ENCODE measurements at regions not wholly inside any gene's neighbourhood (a gene's known extent, or its start where the extent isn't known, plus 50 kb on each side); places are given as distances from the start of the nearest gene placed in this dataset.

- DNase-seq (ENCODE audit: insufficient read length, low spot score) (no peak), FAIRE-seq (no peak)
- no peak for TF ChIP-seq CTCF (IDR thresholded peaks at IDR 0.05; ENCODE audit: insufficient read depth, missing control alignments)
These were observed 277.9 kb upstream of the THSD7B start for GRCh38 chr2:136487421-136487820.

DNA sequence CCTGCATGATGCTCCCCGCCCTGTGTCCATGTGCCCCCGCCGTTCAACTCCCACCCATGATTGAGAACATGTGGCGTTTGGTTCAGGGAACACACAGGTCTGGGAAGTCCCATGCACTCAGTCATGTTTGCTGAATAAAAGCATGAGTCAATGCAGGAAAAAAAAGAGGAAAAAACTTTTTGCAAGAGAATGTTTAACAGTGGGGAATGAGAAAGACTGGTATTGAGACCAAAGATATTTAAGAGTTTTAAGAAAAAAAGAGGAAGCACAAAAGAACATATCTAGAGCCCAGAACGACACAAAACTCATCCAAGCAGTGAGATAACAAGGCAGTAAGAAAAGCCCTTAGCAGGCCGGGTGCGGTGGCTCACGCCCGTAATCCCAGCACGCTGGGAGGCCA lies 279.2 kb upstream of the THSD7B start:
- no peak for DNase-seq (ENCODE audit: insufficient read length, low spot score)
- FAIRE-seq = no peak
- TF ChIP-seq CTCF (IDR thresholded peaks at IDR 0.05; ENCODE audit: insufficient read depth, missing control alignments) = no peak

DNA sequence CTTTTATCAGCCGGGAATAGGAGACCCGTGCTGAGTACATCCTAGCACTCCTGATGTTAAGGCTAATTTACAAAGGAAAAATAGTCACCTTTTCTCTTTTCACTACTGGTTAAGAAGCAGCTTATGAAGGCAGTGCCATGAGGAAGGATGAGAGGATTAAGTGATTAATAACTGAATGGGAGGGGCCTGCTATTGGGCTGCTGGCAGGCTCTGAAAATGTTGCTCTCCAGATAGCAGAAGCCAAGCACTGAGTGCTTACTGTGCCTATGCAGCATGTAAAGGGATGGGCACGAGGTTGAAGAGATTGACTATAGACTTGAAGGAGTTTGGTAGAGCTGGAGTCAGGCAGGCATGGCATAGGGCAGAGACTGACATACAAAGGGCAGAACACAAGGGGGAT lies 282.4 kb upstream of the THSD7B start:
- no peak for DNase-seq (ENCODE audit: insufficient read length, low spot score)
- peak; percentile 97 for FAIRE-seq
- TF ChIP-seq CTCF (IDR thresholded peaks at IDR 0.05; ENCODE audit: insufficient read depth, missing control alignments) = no peak

- FAIRE-seq (no peak), DNase-seq (ENCODE audit: insufficient read length, low spot score) (no peak)
- no peak for TF ChIP-seq CTCF (IDR thresholded peaks at IDR 0.05; ENCODE audit: insufficient read depth, missing control alignments)
These were observed 283.3 kb upstream of the THSD7B start for GRCh38 chr2:136482006-136482405.

GRCh38 chr2:136479696-136480095 lies 285.6 kb upstream of the THSD7B start:
- no peak for TF ChIP-seq CTCF (IDR thresholded peaks at IDR 0.05; ENCODE audit: insufficient read depth, missing control alignments)
- no peak for FAIRE-seq
- DNase-seq (ENCODE audit: insufficient read length, low spot score) = no peak

DNA sequence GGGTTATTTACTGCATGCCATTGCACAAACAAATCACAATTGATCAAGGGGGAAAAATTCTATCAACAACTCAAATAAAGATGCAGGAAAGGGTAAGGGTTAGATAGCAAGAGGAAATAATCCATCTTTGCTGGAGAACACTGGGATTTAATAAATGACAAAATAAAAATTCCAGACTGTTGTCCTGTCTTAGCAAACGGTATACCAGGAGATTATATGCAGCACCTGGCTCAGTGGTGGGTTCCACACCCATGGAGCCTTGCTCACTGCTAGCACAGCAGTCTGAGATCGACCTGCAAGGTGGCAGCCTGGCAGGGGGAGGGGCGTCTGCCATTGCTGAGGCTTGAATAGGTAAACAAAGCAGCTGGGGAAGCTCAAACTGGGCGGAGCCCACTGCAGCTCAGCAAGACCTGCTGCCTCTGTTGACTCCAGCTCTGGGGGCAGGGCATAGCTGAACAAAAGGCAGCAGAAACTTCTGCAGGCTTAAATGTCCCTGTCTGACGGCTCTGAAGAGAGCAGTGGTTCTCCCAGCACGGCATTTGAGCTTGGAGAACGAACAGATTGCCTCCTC lies 296.5 kb upstream of the THSD7B start:
- TF ChIP-seq CTCF (IDR thresholded peaks at IDR 0.05; ENCODE audit: insufficient read depth, missing control alignments) = no peak
- DNase-seq (ENCODE audit: insufficient read length, low spot score) = no peak
- no peak for FAIRE-seq

- TF ChIP-seq CTCF (IDR thresholded peaks at IDR 0.05; ENCODE audit: insufficient read depth, missing control alignments) = no peak
- DNase-seq (ENCODE audit: insufficient read length, low spot score) = no peak
- no peak for FAIRE-seq
These were observed 312.8 kb upstream of the THSD7B start for GRCh38 chr2:136452528-136452927.
